ENCODE measurements at regions not wholly inside any gene's neighbourhood (a gene's known extent, or its start where the extent isn't known, plus 50 kb on each side); places are given as distances from the start of the nearest gene placed in this dataset.

- TF ChIP-seq POLR2A (IDR thresholded peaks at IDR 0.05) (no peak), CTCF (IDR thresholded peaks at IDR 0.05) (no peak)
Observed at GRCh38 chr14:34247605-34248004, 214.4 kb downstream of the SPTSSA start.

All from heart left ventricle (tissue), 13 donors.